HAP-1 (cell line): ENCODE measurements at regions not wholly inside any gene's neighbourhood (a gene's known extent, or its start where the extent isn't known, plus 50 kb on each side); places are given as distances from the start of the nearest gene placed in this dataset.

Experiments used
- DNase-seq, 2 experiments: peaks; one replicate each; pipeline ENCODE4 v3.0.0-alpha.2; 2016 to 2020; ENCODE audit warnings: low spot score in 2 of 2
- H3K27me3 ChIP-seq: fragments of 250-450 bp; sonication (Bioruptor Pico); 2 replicates; pipeline ENCODE4 v1.5.1; 2020; ENCODE audit warnings: low read depth, mild to moderate bottlenecking, moderate library complexity
- H3K36me3 ChIP-seq: fragments of 250-450 bp; sonication (Bioruptor Pico); replicated peaks from 2 replicates; pipeline ENCODE4 v1.5.1; 2020; ENCODE audit warnings: mild to moderate bottlenecking
- H3K4me1 ChIP-seq: fragments of 250-450 bp; sonication (Bioruptor Pico); 2 replicates; pipeline ENCODE4 v1.5.1; 2020; ENCODE audit warnings: mild to moderate bottlenecking
- H3K4me3 ChIP-seq: fragments of 250-450 bp; sonication (Bioruptor Pico); 2 replicates; pipeline ENCODE4 v1.5.1; 2020; ENCODE audit warnings: mild to moderate bottlenecking, moderate library complexity
- H3K9me3 ChIP-seq: fragments of 250-450 bp; sonication (Bioruptor Pico); 2 replicates; pipeline ENCODE4 v1.5.1; 2020; ENCODE audit warnings: mild to moderate bottlenecking, moderate library complexity
- in situ Hi-C: fragments of 300-500 bp; cut with MboI; formaldehyde crosslinking; loops from 3 replicates; pipeline ENCODE4 v1.14.3; 2020; ENCODE audit warnings: low sequenced_read_pairs, inconsistent platforms, mixed read lengths

DNA sequence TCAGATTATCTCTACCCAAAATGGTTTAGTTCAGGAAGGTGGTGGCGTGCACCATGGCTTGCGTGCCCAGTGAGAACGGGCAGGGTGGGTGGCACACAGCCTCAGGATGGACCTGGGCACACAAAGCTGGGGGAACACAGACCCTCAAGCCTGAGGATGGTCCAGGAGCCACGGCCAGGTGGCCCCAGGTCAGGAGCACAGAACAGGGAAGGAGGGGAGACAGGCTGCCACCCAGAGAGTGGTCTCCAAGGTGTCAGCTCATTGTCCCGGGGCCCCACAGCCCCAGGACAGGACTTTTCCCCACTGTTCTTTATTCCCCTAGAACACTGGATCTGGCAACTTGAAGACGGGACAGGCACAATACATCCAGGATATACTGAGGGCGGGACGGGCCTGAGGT lies 75.6 kb upstream of the MGMT start:
- H3K4me3 ChIP-seq, result no peak overlapping the region
- DNase-seq, result no peak
- in situ Hi-C loops, result no loop called here
- H3K36me3 ChIP-seq, result no peaks in the 10 kb centered on the region
- H3K27me3 ChIP-seq, result peaks cover 10% of the 10 kb centered on the region
- H3K9me3 ChIP-seq, result no peaks in the 10 kb centered on the region
- H3K4me1 ChIP-seq, result no peaks in the 10 kb centered on the region

DNA sequence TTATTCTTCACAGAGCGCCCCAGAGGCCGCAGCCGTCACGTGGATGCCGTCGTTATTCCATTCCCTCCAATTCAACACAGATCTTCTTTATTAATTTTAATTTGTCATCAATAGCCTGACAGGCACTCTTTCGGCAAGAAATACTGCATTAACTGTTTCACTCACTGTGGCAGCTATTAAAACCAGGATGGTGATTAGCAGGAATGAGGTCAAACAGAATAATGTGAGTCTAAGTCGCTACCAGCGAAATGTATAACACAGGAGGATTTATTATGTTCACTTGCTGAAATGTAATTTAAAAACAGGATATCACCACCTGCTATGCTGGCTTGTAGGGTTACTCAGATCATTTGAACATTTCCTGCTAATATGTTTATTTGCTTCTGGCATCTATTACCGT lies 74.2 kb upstream of the MGMT start:
- Histone ChIP-seq H3K4me3 (no peak overlapping the region), H3K36me3 (no peaks in the 10 kb centered on the region), H3K9me3 (no peaks in the 10 kb centered on the region), H3K4me1 (no peaks in the 10 kb centered on the region), H3K27me3 (peaks cover 10% of the 10 kb centered on the region)
- no peak for DNase-seq
- in situ Hi-C loops, result no loop called here

DNA sequence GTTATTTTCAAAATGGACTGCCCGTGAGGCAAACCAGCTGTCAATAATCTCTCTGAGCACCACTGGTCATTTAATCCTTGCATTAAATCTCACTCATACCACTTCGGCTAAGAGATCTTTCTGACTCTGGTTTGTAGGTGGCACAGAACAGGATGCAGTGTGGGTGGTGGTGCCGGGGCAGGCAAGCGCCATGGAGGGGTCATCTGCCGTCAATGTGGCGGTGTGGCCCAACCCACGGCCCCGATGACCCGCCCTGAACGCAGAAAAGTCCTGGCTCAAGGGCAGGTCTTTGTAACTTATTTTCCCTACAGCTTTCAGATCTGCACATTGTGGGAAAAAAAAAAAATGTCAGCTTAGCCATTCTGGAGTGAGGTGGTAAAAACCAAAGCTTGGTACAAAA lies 73.2 kb upstream of the MGMT start:
- Histone ChIP-seq H3K4me3 (no peak overlapping the region), H3K4me1 (no peaks in the 10 kb centered on the region), H3K9me3 (no peaks in the 10 kb centered on the region), H3K27me3 (peaks cover 10% of the 10 kb centered on the region), H3K36me3 (no peaks in the 10 kb centered on the region)
- in situ Hi-C loops, result no loop called here
- no peak for DNase-seq

DNA sequence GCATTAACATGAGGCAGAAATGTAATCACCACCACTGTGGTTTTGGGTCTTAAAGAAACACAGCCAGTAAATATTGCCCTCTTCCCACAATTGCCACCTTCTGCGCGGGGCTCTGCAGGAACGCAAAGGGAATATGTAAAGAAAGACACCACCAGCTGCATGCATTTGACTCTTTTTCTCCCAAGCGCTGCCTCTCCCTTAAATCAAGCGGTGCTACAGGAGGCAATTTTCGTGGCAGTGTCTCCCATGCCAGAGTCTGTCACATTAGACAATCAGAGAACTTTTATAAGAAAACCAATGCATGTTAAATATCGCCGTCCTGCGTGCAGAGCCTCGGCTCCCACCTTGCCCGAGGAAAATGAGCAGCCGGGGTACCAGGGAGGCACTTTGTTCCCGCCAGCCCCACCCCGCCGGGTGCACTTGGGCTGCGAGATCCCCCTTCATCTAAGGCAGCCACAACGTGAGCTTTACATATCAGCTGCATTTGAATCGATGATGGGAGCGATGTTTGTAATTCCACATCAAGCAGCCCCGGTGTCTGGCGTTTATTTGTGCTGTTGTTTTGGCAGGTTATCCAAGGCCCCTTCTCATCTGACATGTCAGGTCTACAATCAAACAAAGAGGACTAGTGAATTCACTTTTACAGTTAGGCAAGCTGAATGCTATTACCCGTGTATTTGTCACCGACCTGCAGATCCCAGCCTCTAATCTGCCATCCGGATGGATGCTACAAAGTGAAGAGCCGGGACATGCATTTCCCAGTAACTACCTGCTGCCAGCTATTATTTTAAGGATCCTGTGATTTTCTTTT lies 72.3 kb upstream of the MGMT start:
- no peaks in the 10 kb centered on the region for H3K4me1 ChIP-seq
- H3K4me3 ChIP-seq, result no peak overlapping the region
- DNase-seq, result no peak
- in situ Hi-C loops, result no loop called here
- peaks cover 10% of the 10 kb centered on the region for H3K27me3 ChIP-seq
- no peaks in the 10 kb centered on the region for H3K9me3 ChIP-seq
- no peaks in the 10 kb centered on the region for H3K36me3 ChIP-seq

DNA sequence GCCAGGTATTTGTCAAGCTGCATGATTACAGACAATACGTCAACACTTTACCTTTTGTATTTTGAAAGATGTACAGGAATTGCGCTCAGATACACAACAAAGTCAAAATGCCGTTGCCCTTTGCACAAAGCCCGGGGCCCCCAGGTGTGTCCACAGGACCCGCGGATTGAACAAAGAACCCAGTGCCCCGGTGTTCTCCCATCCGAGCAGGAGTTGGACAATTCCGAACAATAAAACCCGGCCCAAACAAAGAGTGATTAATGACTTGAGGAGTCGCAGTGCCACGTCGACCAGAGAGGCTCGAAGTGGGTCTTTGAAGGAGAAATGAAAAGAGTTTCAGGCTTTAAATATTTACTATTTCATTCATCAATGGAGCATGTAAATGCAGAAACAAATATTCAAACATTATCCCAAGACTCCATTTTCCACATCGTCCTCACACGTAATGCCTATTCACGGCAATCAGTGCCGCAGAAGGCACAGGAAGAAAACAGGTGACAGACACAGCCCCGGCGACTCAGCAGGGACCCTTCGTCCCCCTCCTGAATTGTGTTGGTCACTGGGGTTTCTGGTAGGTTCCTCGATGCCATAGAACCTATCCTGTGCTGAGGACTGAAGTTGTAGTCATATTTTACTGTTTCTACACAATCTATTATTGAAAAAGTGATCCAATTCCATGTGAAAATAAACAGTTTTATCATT lies 70.9 kb upstream of the MGMT start:
- Histone ChIP-seq H3K4me1 (no peaks in the 10 kb centered on the region), H3K36me3 (no peaks in the 10 kb centered on the region), H3K9me3 (no peaks in the 10 kb centered on the region), H3K27me3 (peaks cover 10% of the 10 kb centered on the region), H3K4me3 (no peak overlapping the region)
- in situ Hi-C loops, result no loop called here
- no peak for DNase-seq

DNA sequence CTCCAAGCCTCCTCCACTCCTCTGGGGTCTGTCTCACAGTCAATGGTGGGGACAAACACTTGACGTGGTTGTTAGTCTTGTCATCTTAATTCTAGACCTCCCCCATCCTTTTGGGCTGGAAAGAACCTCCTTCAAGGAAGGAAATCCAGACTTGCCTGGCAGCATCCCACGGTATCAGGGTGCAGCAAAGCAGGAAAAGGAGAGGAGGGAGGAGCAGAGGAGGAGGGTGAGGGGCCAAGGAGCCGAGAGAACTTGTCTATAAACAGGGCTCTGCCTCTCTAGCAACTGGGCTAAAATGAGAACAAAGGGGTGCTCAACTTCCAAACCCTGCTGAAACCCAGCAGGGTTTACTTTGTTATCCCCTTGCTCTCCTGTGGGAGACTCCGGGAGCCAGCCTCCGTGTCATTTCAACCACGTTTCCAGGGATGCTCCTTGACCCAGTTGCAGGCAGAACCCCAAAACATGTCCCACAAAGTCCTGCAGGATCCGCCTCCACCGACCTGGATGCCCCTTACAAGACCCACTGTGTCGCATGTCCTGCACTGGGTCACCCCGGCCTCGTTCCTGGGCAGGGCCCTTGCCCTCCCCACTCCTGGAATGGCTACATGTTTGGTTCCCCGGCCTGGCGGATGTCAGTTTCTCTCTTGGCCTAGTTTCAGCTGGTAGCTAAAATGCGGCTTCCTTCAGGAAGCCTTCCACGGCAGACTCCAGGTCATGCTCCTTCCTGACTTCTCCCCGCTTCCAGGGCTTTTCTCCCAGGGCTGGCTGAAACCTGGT lies 69.7 kb upstream of the MGMT start:
- in situ Hi-C loops, result no loop called here
- Histone ChIP-seq H3K9me3 (no peaks in the 10 kb centered on the region), H3K4me1 (no peaks in the 10 kb centered on the region), H3K27me3 (peaks cover 10% of the 10 kb centered on the region), H3K36me3 (no peaks in the 10 kb centered on the region), H3K4me3 (no peak overlapping the region)
- no peak for DNase-seq

DNA sequence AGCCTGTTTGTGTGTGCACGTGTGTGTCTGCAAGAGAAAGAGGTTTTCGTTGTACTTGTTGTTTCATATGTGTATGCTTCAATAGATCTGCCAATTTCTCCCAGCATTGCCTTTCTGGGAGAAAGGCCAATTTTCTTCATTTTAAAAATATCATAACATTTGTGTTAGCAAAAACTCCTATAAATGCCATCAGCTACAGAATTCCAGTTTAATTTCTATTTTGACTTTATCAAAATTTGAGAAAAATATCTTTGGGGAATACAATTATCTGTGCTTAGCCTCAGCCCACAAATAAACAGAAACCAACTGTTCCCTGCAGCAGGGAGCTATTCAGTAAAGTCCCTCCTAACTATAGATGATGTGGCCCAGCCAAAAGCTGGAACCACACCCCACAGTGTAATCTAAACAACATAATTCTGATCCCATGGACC lies 68.3 kb upstream of the MGMT start:
- peaks cover 10% of the 10 kb centered on the region; the same call in 1 of the 2 replicates for H3K27me3 ChIP-seq
- H3K9me3 ChIP-seq, result no peaks in the 10 kb centered on the region
- DNase-seq, result no peak
- in situ Hi-C loops, result no loop called here
- H3K4me1 ChIP-seq, result no peaks in the 10 kb centered on the region
- H3K36me3 ChIP-seq, result no peaks in the 10 kb centered on the region
- H3K4me3 ChIP-seq, result no peak overlapping the region

DNA sequence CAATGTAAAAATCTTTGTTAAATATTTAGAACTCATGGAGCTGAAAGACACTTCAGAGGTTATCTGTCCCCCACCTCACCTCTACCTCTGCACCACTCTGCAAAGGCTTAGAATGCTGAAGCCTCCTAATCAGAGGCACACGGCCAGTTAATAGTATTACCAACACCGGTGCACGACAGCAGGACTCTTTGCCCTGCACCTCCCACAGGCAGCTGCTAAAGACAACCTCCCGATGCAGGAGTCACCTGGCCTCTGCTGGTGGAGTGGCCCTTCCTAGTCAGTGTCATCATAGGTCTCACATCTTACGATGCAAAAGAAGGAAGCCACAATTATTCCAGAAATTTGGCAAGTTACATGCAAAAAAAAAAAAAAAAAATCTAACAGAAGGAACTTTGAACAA lies 66.6 kb upstream of the MGMT start:
- no peaks in the 10 kb centered on the region for H3K9me3 ChIP-seq
- DNase-seq, result no peak
- H3K36me3 ChIP-seq, result no peaks in the 10 kb centered on the region
- no peak overlapping the region for H3K4me3 ChIP-seq
- in situ Hi-C loops, result no loop called here
- no peaks in the 10 kb centered on the region for H3K4me1 ChIP-seq
- peaks cover 2% of the 10 kb centered on the region; the same call in 1 of the 2 replicates for H3K27me3 ChIP-seq

DNA sequence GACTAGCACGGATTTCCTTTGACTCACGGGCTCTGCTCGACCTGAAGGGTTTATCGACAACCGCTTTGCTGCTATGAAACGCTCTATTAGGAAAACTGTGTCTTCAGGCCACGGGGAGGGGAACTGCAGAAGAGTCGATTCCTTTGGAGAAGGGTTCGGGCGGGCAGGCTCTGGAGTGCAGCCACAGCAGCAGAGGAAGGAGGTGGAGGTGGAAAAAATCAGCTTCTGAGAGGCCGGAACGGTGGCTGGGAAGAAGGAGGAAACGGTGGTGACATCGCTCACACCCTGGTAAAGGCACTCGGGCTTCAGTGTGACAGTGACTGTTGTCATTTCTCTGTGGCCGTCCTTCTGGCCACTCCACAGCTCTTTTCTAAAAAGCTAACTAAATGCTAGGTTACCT lies 64.6 kb upstream of the MGMT start:
- no peak overlapping the region for H3K4me3 ChIP-seq
- no peaks in the 10 kb centered on the region for H3K36me3 ChIP-seq
- H3K27me3 ChIP-seq, result no peaks in the 10 kb centered on the region
- no peaks in the 10 kb centered on the region for H3K9me3 ChIP-seq
- in situ Hi-C loops, result no loop called here
- DNase-seq, result no peak
- no peaks in the 10 kb centered on the region for H3K4me1 ChIP-seq

DNA sequence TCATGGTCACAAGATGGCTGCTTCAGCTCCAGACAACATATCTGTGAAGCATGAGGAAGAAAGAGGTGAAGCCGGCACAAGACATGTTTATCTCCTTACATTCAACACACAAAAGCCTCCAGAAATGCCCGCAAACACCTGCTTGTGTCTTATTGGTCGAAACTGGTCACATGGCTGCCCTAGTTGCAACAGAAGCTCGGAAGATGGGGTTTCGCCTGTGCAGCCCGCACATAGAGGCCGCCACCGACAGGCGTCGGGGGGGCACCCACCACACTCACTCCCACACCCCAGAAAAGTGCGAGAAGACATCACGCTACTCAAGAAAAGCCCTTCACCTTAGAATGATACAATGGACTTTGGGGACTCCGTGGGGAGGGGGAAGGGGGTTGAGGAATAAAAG lies 63.0 kb upstream of the MGMT start:
- in situ Hi-C loops, result no loop called here
- no peaks in the 10 kb centered on the region for H3K9me3 ChIP-seq
- H3K36me3 ChIP-seq, result no peaks in the 10 kb centered on the region
- H3K4me1 ChIP-seq, result no peaks in the 10 kb centered on the region
- H3K27me3 ChIP-seq, result no peaks in the 10 kb centered on the region
- DNase-seq, result no peak
- no peak overlapping the region for H3K4me3 ChIP-seq

DNA sequence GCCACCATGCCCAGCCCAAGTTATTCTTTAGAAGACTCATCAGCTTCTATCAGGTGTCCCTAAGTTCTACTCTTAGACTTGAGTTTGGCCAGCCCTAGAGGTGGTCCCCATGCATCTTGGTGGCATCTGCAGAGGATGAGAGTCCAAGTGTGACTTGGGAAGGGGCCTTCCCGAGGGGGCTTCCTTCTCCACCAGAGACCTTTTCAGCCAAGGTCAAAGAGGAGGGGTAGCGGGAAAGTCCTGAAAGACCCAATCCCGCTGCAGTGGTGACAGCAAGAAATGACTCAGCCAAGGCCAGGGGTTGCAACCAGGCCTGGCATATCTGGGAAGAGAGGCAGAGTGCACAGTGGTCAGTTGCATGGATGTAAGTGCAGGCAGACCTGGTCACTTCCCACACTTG lies 61.7 kb upstream of the MGMT start:
- no peaks in the 10 kb centered on the region for H3K4me1 ChIP-seq
- no peaks in the 10 kb centered on the region for H3K9me3 ChIP-seq
- no peak overlapping the region for H3K4me3 ChIP-seq
- DNase-seq, result no peak
- no peaks in the 10 kb centered on the region for H3K36me3 ChIP-seq
- H3K27me3 ChIP-seq, result no peaks in the 10 kb centered on the region; the same call in 1 of the 2 replicates
- in situ Hi-C loops, result no loop called here

DNA sequence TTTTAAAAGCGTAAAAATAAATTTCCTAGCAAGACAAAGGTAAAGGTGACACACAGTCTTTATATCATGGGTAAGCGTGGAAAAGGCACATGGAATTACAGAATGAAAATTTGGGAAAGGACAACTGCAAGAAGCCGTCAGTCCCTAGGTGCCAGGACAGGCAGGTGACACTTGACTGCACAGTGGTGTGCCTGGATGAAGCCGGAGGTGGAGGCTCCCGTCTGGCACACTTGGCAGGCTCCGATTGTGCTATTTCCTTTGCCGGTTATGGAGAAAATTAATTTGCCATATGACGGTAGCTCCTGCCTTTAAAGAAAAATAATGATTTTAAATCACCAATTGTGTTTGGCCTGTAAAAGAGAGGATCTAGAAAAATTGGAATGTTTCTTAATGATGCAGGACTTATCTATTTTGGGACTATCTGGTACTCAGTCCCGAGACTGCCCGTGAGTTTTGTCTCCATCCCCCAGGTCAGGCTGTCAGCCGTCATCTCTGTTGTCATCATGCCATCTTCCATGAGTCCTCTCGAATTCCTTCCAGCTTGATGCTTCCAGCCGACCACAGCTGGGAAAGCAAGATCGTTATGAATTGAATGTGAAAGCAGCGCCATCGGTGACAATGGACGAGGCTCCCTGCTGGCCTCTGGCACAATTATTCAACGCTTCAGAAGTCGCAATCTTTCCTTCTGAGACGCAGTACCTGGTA lies 56.2 kb upstream of the MGMT start:
- Histone ChIP-seq H3K4me1 (no peaks in the 10 kb centered on the region), H3K27me3 (peaks cover 6% of the 10 kb centered on the region; the same call in 1 of the 2 replicates), H3K36me3 (no peaks in the 10 kb centered on the region), H3K9me3 (no peaks in the 10 kb centered on the region), H3K4me3 (no peak overlapping the region)
- in situ Hi-C loops, result no loop called here
- no peak for DNase-seq

DNA sequence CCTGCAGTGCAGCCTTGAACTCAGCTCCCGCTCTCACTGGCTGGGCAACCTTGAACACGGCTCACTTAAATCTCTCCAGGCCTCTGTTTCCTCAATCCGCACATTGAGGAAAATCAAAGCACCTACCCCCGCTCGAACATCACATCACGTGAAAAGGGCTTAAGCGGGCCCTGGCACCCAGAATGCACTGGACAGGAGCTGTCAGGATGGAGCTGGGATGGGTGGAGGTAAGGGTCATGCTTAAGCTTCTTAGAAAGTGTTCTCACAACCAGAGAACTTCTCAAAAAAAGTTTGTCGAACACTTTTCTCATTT lies 55.7 kb upstream of the MGMT start:
- no peaks in the 10 kb centered on the region for H3K9me3 ChIP-seq
- no peak overlapping the region for H3K4me3 ChIP-seq
- H3K4me1 ChIP-seq, result no peaks in the 10 kb centered on the region
- in situ Hi-C loops, result no loop called here
- H3K27me3 ChIP-seq, result peaks cover 8% of the 10 kb centered on the region; the same call in 1 of the 2 replicates
- DNase-seq, result no peak
- no peaks in the 10 kb centered on the region for H3K36me3 ChIP-seq
